ENCODE measurements at regions not wholly inside any gene's neighbourhood (a gene's known extent, or its start where the extent isn't known, plus 50 kb on each side); places are given as distances from the start of the nearest gene placed in this dataset.

GRCh38 chr1:37394574-37395464 lies 79.6 kb upstream of the ZC3H12A start:
- TF ChIP-seq CTCF (IDR thresholded peaks at IDR 0.05) (no peak), POLR2A (IDR thresholded peaks at IDR 0.05) (no peak)

Data from testis (tissue), 2 donors.